DOHH2 (cell line): ENCODE measurements at regions not wholly inside any gene's neighbourhood (a gene's known extent, or its start where the extent isn't known, plus 50 kb on each side); places are given as distances from the start of the nearest gene placed in this dataset.

Experiments
- EZH2phosphoT487 ChIP-seq: fragments of 200-600 bp; sonication (generic); IDR thresholded peaks from 2 replicates; pipeline ENCODE4 v1.6.1; 2017; ENCODE audit warnings: borderline replicate concordance, mild to moderate bottlenecking, antibody characterized with exemption, low read length, moderate library complexity, mixed read lengths
- TF ChIP-seq, protein P1 (sequence below): fragments of 200-600 bp; sonication (generic); IDR thresholded peaks from one replicate; pipeline ENCODE4 v1.5.1; 2014; ENCODE audit warnings: antibody characterized with exemption, mild to moderate bottlenecking, low read depth, low read length; ENCODE audit not compliant: poor library complexity, severe bottlenecking

DNA sequence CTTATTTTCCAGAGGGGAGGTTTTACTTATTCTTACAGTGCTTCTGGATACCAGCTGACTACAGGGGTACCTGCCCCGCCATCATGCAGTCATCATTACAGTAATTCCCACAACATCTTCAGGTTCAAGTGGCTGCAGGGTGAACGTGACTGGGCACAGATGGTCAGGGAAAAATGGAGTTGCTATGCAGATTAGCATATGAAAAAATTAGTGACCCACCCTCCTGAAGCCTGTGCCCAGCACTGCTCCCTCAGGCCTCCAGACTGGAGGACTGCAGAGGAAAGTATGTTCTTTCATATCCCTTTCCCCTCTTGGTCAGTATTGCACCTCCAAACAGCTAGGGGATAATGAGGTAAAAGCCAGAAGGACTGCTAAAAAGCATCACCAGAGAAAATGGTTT is 937.9 kb downstream of the TUSC7 start:
- TF ChIP-seq EZH2phosphoT487, result no peak
- TF ChIP-seq, protein P1, sequence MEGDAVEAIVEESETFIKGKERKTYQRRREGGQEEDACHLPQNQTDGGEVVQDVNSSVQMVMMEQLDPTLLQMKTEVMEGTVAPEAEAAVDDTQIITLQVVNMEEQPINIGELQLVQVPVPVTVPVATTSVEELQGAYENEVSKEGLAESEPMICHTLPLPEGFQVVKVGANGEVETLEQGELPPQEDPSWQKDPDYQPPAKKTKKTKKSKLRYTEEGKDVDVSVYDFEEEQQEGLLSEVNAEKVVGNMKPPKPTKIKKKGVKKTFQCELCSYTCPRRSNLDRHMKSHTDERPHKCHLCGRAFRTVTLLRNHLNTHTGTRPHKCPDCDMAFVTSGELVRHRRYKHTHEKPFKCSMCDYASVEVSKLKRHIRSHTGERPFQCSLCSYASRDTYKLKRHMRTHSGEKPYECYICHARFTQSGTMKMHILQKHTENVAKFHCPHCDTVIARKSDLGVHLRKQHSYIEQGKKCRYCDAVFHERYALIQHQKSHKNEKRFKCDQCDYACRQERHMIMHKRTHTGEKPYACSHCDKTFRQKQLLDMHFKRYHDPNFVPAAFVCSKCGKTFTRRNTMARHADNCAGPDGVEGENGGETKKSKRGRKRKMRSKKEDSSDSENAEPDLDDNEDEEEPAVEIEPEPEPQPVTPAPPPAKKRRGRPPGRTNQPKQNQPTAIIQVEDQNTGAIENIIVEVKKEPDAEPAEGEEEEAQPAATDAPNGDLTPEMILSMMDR, result no peak
